Lower leg skin (tissue), 4 donors: ENCODE measurements at regions not wholly inside any gene's neighbourhood (a gene's known extent, or its start where the extent isn't known, plus 50 kb on each side); places are given as distances from the start of the nearest gene placed in this dataset.

Experiments used
- DNase-seq, 2 donors: peaks; one replicate each; pipeline ENCODE4 v3.0.0-alpha.2; 2019; ENCODE audit warnings: low spot score in 2 of 2
- H3K4me3 ChIP-seq: fragments of 200-600 bp; sonication (generic); 2 replicates; pipeline ENCODE4 v1.5.1; 2017; ENCODE audit warnings: mild to moderate bottlenecking, low read depth; ENCODE audit not compliant: poor library complexity, severe bottlenecking
- CTCF ChIP-seq, 3 donors: fragments of 450-650 bp; IDR thresholded peaks; one replicate each; pipeline ENCODE4 v1.5.1; 2016; ENCODE audit warnings: antibody characterized with exemption in 3 of 3, mild to moderate bottlenecking in 3 of 3, moderate library complexity in 2 of 3
- POLR2A ChIP-seq, 2 donors: fragments of 450-650 bp; IDR thresholded peaks; one replicate each; pipeline ENCODE4 v1.6.1; 2016 to 2017; ENCODE audit warnings: antibody characterized with exemption in 2 of 2, mild to moderate bottlenecking in 1 of 2, moderate library complexity in 1 of 2
- WGBS, 2 donors: methylation state at CpG; one replicate each; pipeline ENCODE4 v1.1.5; 2018; 5-methylcytosine and 5-hydroxymethylcytosine counted together
- intact Hi-C: fragments of 100-400 bp; cut with DNase I; formaldehyde crosslinking; loops from one replicate; pipeline ENCODE4 v1.15.0; 2023; ENCODE audit warnings: low total_unique reads

GRCh38 chr18:56202678-56203077, 435.7 kb downstream of the TXNL1 start:
- TF ChIP-seq POLR2A (IDR thresholded peaks at IDR 0.05), result no peak
- no peak for TF ChIP-seq CTCF (IDR thresholded peaks at IDR 0.05)
- no peak for DNase-seq
- WGBS, 2 donors, result 31 to 44% methylated on average over 3 of the region's 3 CpGs
- intact Hi-C loops, result no loop called here
- no peak overlapping the region for H3K4me3 ChIP-seq

GRCh38 chr18:56200381-56200911, 437.9 kb downstream of the TXNL1 start:
- no peak overlapping the region for H3K4me3 ChIP-seq
- intact Hi-C loops, result no loop called here
- TF ChIP-seq POLR2A (IDR thresholded peaks at IDR 0.05) (no peak), CTCF (IDR thresholded peaks at IDR 0.05) (no peak)
- DNase-seq, result no peak
- 41 to 57% methylated on average over 1 of the region's 1 CpG for WGBS, 2 donors

GRCh38 chr18:56199580-56200330, 438.6 kb downstream of the TXNL1 start:
- WGBS, 2 donors, result 65 to 70% methylated on average over 8 of the region's 8 CpGs
- DNase-seq, result no peak
- no peak overlapping the region for H3K4me3 ChIP-seq
- intact Hi-C loops, result no loop called here
- TF ChIP-seq CTCF (IDR thresholded peaks at IDR 0.05), result no peak
- TF ChIP-seq POLR2A (IDR thresholded peaks at IDR 0.05), result no peak

- DNase-seq, result no peak
- 68 to 77% methylated on average over 6 of the region's 6 CpGs for WGBS, 2 donors
- no peak for TF ChIP-seq POLR2A (IDR thresholded peaks at IDR 0.05)
- no peak for TF ChIP-seq CTCF (IDR thresholded peaks at IDR 0.05)
- intact Hi-C loops, result no loop called here
- H3K4me3 ChIP-seq, result no peak overlapping the region
These were observed 441.0 kb downstream of the TXNL1 start for GRCh38 chr18:56197241-56197859.

GRCh38 chr18:56196495-56197225, 441.7 kb downstream of the TXNL1 start:
- H3K4me3 ChIP-seq, result no peak overlapping the region
- TF ChIP-seq POLR2A (IDR thresholded peaks at IDR 0.05), result no peak
- no peak for TF ChIP-seq CTCF (IDR thresholded peaks at IDR 0.05)
- 87 to 94% methylated on average over 1 of the region's 1 CpG for WGBS, 2 donors
- intact Hi-C loops, result no loop called here
- no peak for DNase-seq
